Glomerular visceral epithelial cell (primary cell): ENCODE measurements at regions not wholly inside any gene's neighbourhood (a gene's known extent, or its start where the extent isn't known, plus 50 kb on each side); places are given as distances from the start of the nearest gene placed in this dataset.

Experiments used
- DNase-seq: peaks from one replicate; pipeline ENCODE4 v3.0.0-alpha.2; 2016; ENCODE audit errors: extremely low spot score

DNA sequence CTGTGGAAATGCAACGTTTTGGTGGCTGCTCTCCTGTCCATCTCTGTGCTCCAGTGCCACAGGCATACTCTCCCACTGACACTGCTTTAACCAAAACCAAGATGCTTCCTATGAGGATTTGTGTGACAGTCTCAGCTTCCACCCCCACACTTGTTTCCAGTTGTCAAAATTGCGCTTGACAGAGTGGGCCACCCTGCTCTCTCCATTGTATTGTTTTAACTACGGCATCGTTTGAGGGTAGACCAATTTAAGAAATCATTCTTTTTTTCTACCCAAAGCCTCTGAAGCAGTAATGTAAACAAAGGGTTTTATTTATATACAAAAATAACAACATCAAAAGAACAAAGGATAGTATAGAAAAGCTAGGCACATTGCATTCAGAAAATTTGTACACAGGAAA is 178.0 kb downstream of the INHBA start:
- no peak for DNase-seq

DNA sequence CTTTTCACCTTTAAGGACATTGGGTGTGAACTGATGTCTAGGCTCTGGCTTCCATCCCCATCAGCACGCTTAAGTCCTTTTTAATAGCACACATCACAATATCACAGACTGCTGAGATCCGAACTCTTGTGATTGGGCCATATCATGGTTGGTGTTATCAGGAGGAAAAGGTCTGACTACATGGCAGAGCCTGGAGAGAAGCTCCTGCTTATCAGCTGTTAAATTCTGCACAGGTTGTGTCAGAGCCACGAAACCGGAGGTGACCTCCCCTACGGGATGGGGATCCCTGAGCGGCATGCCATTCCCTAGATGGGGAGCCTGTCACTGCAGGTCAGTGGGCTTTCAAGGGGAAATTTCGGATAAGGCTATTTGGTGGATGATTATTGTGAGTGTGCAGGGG is 182.4 kb downstream of the INHBA start:
- DNase-seq = no peak

DNA sequence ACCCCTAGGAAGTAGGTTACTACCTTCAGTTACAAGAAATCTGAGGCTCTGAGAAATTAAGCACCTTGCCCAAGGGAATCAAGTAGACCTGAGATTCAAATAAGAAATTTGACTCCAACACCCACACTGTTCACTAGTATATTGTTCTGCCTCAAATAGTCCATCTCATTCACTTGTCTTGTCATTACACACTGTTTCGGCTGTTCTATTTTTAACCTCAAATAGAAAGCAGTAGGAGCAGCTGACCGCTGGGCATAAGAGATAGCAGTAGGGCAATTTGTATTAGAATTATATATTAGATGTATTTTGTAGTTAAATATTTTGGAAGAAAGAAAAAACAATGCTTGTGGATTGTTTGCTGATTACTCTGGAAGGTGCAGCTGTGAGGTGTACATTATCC is 185.1 kb downstream of the INHBA start:
- DNase-seq = no peak

DNA sequence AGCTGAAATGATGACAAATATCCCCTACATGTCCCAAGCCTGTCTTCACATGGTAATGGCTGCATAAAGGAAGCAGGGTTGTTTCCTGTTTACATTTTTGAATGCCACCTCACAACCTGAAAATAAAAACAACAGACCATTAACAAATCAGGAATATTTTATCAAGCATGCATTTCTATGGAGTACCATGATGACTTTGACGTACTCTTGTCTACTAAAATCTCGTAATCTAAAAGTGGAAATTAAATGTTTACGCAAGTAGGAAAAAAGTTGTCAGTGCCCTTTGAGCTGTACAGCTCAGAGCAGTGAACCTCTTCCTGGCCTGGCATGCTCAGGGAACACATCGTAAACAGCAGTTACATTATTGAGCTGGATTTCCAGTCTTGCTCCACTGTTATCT is 194.1 kb downstream of the INHBA start:
- DNase-seq = no peak

DNA sequence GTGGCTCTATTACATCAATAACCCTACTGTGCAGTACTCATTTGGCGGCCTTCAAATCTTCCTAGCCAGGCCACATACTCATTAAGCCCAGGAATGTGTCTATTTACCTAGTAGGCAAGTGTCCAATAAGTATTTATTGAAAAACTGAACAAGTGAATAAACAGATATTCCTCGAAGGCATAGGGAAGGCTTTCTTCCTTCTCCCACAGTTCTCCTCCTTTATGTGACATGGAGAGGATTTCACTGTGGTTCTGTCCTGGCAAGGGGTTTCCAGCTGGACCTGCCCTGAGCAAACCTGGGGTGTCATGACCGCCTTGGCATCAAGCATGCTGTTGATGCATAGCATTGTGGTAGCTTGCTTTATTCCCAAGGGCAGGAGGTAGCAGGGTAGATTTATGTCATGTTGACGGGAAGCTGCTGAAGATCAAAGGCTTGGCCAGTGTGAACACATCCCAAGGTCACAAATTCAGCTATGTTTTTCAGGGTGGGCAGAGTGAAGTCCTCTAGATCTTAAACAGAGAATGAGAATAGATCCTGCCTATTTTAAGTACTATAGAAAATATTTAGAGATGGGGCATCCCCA is 195.1 kb downstream of the INHBA start:
- DNase-seq = no peak

DNA sequence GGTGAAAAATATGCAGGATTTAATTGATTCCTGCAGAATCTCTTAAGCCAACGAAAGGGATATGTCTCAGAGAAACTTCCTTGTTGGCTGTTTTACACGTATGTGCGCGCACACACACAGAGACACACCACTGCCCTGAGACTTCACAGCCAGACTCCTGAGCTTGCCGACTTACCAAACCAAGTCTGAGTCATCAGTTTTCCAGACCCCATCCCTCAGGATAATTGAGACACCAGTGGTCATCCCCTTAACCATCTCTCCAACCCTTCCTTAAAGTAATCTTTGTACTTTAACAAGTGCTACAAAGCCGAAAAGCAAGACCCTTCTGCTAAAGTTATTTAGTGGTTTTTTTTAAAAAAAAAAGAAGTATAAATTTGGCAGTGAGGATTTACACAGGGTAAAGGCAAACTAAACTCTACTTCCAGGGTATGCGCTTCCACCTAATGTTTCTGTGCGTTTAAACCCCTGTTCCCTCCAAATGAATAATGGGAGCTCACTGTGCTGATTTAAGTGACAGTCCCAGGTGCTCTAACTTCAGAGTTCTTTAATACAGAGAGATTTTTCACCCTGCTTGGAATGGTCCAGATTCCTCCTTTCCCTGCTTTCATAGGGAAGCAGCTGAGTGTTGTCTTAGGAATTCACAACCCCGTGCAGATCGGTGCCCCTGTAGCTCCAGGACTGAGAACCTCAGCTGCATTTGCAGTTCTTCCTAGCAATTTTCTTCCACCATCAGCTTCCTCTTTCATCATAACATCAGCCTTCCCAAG is 198.5 kb downstream of the INHBA start:
- DNase-seq = no peak

DNA sequence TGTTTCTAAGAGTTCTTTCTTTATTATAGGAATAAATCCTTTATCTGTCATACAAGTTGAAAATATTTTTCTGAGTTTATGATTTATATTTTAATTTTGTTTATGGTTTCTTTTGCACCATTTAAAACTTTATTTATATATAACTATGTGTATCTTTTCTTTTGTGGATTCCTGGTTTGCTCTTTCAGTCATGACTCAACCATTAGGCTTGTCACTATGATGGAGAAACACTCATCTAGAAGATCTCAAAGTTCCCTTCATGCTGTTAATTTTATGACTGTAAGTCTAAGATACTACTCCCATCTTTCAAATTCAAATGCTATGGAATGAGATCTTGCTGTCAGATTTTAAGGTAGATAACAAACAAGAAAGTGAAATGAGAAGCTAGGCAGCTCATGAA is 199.5 kb downstream of the INHBA start:
- DNase-seq = no peak

DNA sequence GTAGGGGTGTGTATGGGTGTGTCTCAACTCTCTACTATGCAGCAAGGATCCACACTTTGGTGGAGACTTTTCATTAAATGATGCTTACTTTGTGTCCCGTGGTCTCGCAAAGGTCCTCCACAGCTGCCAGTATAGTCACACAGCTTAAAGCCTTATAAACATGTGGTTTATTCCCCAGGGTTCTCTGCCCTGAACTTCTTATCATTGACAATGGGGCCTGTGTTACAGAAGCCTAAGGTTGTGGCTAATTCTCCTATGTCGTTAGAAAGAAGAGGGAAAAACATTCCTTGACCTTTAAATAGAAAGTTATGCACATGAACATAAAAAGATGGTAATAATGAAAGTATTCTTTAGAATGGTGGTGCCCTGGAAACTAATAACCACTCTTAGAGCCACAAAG is 201.4 kb downstream of the INHBA start:
- DNase-seq = no peak

DNA sequence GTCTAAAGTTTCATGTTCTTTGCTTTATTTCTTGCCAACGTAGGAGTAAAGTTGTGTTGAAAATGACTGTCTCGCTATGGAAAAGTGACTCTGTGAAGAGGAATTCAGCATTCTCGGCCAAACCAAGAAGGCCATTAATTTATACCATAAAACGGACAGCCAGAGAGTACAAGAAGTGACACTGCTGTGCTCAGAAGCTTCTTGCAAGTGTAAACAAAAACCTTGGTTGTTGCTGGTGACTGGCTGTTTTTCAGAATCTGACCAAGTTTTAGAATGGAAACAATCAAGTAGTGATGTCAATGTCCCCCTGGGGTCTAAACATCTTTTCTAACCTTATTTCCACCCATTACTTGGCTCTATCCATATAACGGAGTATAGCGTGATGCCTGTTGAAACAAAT is 201.9 kb downstream of the INHBA start:
- DNase-seq = no peak

DNA sequence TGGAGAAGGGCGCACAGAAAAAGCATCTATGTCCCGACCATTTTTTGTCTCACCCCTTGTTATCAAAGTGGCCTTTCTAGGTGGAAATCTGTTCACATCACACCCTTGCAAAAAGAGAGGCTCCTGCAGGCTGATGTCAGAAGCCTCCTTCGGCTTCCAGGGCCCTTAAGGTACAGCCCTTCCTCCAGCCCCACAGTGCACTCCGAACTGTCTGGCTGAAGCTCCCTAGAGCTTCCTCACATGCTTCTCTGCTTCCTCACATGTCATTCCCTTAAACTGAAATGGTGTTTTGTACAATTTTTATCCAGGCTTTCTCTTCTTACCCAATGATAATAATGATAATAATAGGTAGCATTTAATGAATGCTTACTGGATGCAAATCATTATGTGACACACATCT is 210.3 kb downstream of the INHBA start:
- no peak for DNase-seq

DNA sequence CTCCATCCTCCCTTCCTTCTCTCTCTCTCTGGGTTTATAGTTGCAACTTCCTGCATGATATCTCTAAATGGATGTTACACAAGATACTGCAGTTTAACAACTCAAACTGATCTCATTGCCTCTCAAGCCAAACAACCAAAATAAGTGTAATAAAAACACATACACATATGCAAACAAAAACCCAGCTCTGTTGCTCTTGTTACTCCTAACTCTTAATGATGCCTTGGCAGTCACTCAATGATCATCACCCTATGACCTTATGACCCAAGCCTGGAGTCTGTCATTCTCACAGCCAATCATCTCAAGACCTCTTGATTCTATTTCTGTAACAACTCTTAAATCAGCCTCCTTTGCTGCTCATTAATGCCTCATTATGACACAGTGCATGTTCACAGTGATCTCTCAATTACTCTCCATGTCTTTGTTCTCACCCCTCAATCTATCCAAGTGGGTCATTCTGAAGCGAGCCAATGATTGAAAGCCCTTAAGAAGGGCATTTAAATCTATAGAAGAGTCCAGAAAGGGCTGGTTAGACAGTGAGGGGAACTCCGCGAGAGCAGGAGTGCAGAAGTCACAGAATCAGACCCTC is 210.9 kb downstream of the INHBA start:
- DNase-seq = no peak

DNA sequence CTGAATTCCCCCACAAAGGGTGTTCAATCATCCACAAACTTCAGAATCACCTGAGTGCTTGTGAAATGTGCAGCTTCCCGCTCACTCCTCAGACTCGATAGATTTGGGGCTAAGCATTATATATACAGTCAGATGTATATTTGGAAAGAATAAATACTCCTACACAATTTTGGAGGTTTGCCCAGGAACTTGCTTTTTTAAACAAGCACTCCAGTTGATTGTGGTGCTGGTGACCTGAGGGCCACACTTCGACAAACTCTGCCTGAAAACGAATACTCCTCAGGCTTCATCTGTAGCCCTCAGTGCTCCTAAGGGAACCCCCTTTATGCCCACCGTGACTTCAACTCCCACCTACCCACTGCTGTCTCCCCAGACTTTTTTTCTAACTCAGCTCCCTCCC is 211.6 kb downstream of the INHBA start:
- no peak for DNase-seq

DNA sequence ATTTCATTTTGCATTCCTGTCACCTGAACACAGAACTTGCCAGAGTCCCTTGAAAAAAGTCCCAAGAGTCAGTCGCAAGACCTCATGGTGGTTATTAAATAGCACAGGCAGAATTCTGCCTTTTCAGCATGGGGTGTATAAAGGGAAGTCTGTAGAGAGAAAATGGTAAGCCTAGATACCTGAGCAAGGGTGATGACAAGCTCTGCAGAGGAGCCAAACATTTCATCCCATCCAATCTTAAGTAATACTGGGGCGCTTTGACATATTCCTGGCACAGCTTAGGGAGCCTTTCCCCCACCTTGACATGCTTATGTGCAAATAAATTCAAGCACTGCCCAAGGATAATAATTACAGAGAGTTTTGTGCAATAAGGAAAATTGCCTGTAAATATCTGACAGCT is 213.0 kb downstream of the INHBA start:
- no peak for DNase-seq

DNA sequence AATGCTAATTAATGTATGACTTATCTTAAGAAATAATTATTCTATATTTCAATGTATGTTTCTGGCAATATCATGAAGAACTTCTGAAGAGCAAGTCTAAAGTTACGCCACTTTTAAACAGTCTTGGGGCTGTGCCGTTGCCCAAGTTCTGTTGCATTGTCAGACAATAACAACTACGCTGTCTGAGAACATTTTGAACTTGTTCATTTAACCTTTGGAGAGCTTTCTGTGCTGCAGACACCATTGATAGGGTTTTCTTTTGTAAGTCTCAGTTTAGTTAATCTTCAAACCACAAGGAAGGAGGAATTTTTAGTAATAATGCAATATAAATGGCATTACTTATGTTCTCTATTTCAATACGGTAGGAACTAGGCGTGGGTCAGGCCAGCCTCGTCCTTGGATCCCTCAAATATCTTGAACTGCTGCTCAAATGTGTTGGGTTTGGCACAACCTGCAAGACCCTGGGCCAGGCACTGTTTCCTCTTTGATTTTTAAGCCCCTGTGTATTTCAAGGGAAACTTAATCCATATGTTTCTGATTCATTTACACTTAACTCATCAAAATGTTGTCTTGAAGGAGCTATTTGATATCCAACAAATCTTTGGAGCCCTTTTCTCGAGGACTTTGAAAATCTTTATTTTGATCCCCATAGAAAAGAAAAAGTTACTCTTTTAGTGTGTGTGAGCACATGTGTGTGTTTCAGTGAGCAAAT is 215.5 kb downstream of the INHBA start:
- no peak for DNase-seq

DNA sequence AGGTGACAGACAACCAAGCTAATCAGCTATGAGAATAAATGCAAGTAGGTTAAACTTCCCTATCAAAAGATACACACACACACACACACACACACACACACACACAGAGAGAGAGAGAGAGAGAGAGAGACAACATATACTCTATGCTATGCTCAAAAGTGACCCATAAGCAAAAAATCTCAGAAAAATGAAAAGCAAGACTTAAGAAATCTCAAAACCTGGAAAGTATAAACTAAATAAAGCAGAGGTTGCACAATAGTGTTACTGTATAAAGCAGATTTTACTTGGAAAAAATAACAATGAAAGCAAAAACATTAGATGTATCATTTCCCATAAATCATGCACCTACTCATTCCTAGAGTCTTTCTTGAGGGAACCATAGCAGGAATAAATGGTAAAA is 221.5 kb downstream of the INHBA start:
- DNase-seq = no peak

DNA sequence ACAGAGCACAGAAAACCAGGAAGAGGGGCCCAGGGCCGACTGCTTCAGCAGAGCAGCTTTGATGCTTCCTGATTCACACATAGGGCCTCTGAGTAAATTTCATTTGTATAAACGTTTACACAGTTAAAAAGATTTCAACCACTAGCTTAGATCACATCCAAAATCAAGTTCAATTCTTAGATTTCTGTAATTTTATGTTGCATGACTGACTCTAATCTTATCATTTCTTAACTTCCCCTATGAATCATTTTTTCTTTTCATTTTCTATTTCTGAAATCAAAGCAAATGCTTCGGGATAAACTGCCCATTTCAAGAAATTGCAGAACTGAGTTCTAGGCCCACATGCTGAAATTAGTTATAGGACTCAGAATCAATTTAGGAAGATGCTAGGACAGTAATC is 224.7 kb downstream of the INHBA start:
- no peak for DNase-seq

DNA sequence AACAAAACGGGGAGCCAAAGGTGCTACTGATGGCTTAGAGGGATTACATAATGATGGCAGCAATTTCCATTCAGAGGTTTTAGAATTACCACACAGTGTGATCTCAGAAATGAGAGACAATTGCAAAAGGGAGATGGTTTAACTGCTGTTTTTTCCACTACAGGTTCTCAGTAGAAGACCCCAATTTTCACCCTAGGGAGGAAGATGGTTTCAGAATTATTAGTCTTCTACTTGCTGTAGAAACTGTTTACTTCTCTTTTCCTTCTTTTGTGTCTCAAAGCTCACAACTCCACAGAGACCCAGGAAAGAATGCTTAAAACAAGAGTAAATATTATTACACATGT is 226.5 kb downstream of the INHBA start:
- no peak for DNase-seq

DNA sequence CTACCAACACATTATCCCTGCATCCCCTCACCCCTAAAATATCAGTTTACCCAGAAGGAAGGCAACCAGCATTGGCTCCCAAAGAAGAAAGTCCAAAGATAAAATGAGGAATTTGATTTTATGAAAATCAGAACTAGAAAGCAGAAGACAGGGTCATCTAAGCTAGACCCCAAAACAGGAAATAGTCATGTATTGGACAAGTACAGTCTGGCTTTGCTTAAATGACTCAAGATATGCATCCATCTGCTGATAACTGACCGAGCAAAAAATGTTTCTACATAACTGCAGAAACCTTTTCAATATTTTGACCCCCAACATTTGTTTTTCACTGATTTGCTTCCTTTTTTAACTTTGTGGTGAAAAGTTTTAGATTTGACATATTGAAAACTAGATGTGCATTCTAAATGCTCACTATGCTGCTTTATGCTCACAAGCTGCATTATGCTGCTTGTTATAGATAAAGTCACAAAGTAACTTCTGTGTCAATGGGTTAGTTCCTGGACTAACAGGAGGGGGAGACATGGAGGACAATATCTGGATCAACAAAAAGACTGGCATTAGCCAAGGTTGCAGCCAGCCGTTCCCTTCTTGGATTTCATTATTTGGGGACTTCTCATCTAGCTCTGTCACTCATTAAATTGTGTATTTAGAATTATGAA is 227.0 kb downstream of the INHBA start:
- DNase-seq = no peak

DNA sequence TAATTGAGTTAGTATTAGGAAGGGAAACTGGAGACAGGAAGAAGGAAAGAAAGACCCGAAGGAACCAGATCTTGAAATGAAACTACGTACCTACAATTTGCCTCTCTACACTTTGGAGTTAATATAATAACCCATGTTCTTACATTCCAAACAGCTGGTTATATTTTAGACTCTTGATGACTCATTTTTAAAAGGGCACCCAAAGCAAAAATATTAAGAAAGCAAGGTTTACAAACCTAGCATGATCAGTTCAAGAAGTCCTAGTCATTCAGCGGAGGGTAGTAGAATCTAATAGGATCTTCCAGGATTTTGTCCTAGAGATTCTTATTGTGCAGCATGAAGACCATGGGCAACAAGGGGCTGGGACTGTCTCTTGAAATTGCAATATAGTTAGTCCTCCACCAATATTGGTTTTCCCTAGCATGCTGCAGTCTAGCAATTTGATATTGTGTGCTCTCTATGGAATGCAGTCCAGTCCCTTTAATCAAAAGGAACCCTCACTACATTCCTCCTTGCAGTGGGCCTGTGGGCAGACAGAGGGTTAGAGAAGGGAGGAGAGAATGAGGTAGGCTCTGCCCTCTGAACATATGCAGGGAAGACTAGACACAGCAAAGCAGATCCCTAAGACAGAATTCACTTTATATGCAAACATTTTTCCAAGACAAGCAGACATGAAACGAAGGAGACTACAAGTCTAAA is 230.3 kb downstream of the INHBA start:
- no peak for DNase-seq

DNA sequence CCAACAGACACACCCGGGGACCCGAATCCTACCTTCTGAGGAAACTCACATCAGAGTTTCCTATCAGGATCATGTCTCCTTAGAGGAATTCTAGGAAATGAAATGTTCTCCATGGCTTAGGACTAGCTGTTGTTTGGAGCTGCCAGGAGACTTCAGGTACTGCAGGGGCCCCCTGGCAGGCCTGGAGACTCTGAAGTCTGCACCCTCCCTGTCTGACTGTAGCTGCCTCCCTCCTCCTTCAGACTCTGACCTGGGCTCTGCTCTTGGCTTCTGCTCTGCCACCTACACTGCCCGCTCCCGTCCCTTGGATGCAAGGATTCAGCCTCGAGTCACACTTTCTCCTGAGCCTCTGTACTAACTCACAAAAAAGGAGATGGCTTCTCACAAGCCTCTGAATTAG is 232.8 kb downstream of the INHBA start:
- DNase-seq = no peak

DNA sequence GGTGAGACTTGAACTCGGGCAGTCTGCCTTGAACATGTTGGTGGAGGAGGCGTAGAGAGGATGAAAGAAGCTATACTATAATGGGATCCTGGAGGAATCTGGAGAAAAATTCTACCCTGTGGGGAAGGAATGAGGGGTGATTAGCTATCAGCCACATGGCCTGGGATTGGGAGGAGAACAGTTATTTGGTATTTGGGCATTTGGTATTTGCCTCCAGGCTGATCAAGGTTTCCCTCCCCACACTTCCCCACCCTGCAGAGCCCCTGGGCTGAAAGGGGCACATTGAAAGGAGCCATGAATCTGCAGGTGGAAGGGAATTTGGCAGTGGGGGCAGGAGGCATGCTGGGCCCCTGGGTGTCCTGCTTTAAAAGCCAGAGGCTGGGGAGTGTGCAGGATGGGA is 235.3 kb downstream of the INHBA start:
- DNase-seq = no peak
